ENCODE measurements at regions not wholly inside any gene's neighbourhood (a gene's known extent, or its start where the extent isn't known, plus 50 kb on each side); places are given as distances from the start of the nearest gene placed in this dataset.

DNA sequence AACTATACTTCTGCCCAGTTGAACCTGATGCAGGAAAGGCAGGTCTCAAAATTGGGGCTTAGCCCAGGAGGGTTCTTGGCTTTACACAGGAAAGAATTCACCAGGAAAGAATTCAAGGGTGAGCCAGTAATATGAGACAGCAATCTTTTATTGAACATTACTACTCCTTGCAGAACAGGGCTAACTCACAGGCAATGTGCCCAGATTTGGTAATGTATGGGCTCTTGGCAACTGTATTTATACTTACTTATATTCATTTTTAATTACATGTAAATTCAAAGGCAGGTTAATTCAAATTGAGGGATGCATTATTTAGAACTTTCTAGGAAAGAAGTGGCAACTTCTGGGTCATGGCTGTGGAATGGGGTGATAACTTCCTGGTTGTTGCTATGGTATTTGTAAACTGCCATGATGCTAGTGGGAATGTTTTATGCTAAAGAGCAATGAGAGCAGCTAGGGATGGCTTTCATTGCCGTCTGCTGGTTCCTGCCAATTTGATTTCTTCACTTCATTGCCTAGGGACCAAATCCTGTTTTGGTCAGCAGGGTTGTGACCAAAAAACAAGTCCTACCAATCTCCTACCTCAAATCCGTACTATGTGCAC, 107.5 kb downstream of the CHRM3 start:
- H3K4me3 ChIP-seq (replicated peaks; ENCODE audit: low read depth, low read length) = no peak overlapping the region
- DNase-seq (ENCODE audit: extremely low read depth, low read depth) = no peak
- no peak for TF ChIP-seq CTCF (IDR thresholded peaks at IDR 0.05; ENCODE audit: low read depth, low read length, missing control alignments)

- no peak for TF ChIP-seq CTCF (IDR thresholded peaks at IDR 0.05; ENCODE audit: low read depth, low read length, missing control alignments)
- no peak for DNase-seq (ENCODE audit: extremely low read depth, low read depth)
- H3K4me3 ChIP-seq (replicated peaks; ENCODE audit: low read depth, low read length) = no peak overlapping the region
These were observed 118.7 kb downstream of the CHRM3 start for GRCh38 chr1:239505094-239505493.

- H3K4me3 ChIP-seq (replicated peaks; ENCODE audit: low read depth, low read length) = no peak overlapping the region
- no peak for DNase-seq (ENCODE audit: extremely low read depth, low read depth)
- no peak for TF ChIP-seq CTCF (IDR thresholded peaks at IDR 0.05; ENCODE audit: low read depth, low read length, missing control alignments)
These were observed 121.5 kb downstream of the CHRM3 start for GRCh38 chr1:239507826-239508225.

- no peak for DNase-seq (ENCODE audit: extremely low read depth, low read depth)
- no peak overlapping the region for H3K4me3 ChIP-seq (replicated peaks; ENCODE audit: low read depth, low read length)
- no peak for TF ChIP-seq CTCF (IDR thresholded peaks at IDR 0.05; ENCODE audit: low read depth, low read length, missing control alignments)
These were observed 125.5 kb downstream of the CHRM3 start for GRCh38 chr1:239511875-239512274.

DNA sequence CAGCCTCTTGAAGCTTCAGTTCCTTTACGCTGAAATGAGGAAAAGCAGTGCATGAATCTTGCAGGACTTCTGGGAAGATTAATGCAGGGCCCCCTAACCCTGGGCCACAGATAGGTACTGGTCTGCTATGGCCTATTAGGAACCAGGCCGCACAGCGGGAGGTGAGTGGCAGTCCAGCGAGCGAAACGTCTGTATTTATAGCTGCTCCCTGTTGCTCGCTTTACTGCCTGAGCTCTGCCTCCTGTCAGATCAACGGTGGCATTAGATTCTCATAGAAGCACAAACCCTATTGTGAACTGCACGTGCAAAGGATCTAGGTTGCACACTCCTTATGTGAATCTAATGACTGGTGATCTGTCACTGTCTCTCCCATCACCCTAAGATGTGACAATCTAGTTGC, 130.2 kb downstream of the CHRM3 start:
- TF ChIP-seq CTCF (IDR thresholded peaks at IDR 0.05; ENCODE audit: low read depth, low read length, missing control alignments) = no peak
- no peak for DNase-seq (ENCODE audit: extremely low read depth, low read depth)
- H3K4me3 ChIP-seq (replicated peaks; ENCODE audit: low read depth, low read length) = no peak overlapping the region

DNA sequence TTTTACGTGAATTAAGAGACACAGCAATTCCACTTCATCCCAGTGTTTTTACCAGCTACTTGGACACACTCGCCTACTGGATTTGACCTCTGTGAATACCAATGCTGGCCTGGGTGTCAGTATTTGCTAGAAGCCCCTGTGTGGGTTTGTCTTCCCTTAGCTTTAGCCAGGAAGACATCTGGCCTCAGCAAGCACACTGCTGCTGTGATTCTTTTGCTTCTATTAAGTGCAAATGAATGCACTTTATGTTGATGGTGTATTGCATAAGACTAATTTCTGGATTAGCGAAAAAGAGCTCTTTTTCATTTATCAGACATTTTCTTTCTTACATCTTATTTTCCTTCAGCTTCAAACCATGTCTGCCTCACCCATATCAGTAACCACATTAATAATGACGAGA, 140.0 kb downstream of the CHRM3 start:
- DNase-seq (ENCODE audit: extremely low read depth, low read depth) = no peak
- no peak for TF ChIP-seq CTCF (IDR thresholded peaks at IDR 0.05; ENCODE audit: low read depth, low read length, missing control alignments)
- no peak overlapping the region for H3K4me3 ChIP-seq (replicated peaks; ENCODE audit: low read depth, low read length)

Data from HFF-Myc (cell line).